ENCODE measurements at regions not wholly inside any gene's neighbourhood (a gene's known extent, or its start where the extent isn't known, plus 50 kb on each side); places are given as distances from the start of the nearest gene placed in this dataset.

DNA sequence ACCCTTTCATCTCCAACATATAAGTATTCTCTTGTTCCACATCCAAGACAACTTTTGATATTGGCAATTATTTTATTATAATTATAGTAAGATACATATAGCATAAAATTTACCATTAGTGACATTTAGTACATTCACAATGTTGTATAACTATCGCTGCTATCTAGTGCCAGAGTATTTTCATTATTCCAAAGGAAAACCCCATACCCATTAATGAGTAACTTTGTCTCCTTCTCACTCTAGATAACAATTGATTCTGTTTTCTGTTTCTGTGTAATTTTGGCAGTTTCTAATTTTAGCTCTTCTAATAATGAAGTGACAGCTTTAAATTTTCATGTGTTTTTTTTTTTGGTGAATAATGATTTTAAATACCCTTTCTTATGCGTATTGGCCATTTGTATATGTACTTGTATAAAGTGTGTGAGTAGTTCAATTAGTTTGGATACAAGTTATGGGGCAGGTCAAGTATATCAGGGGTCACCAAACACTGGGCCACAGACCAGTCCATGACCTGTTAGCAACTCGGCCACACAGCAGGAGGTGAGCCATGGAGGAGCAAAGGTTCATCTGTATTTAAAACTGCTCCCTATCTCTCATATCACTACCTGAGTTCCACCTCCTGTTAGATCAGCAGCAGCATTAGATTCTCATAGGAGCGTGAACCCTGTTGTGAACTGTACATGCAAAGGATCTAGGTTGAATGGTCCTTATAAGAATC lies 97.2 kb upstream of the SYT1 start:
- TF ChIP-seq, protein P1, sequence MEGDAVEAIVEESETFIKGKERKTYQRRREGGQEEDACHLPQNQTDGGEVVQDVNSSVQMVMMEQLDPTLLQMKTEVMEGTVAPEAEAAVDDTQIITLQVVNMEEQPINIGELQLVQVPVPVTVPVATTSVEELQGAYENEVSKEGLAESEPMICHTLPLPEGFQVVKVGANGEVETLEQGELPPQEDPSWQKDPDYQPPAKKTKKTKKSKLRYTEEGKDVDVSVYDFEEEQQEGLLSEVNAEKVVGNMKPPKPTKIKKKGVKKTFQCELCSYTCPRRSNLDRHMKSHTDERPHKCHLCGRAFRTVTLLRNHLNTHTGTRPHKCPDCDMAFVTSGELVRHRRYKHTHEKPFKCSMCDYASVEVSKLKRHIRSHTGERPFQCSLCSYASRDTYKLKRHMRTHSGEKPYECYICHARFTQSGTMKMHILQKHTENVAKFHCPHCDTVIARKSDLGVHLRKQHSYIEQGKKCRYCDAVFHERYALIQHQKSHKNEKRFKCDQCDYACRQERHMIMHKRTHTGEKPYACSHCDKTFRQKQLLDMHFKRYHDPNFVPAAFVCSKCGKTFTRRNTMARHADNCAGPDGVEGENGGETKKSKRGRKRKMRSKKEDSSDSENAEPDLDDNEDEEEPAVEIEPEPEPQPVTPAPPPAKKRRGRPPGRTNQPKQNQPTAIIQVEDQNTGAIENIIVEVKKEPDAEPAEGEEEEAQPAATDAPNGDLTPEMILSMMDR (conservative IDR thresholded peaks at IDR 0.05; ENCODE audit: low read depth, low read length): no peak
- TF ChIP-seq POLR2A (IDR thresholded peaks at IDR 0.05; ENCODE audit: low read depth, low read length) (no peak), RAD21 (IDR thresholded peaks at IDR 0.05; ENCODE audit: low read length) (no peak), BHLHE40 (IDR thresholded peaks at IDR 0.05; ENCODE audit: low read depth, low read length) (no peak), CEBPB (IDR thresholded peaks at IDR 0.05; ENCODE audit: low read depth, low read length) (no peak), MXI1 (IDR thresholded peaks at IDR 0.05; ENCODE audit: borderline replicate concordance, low read depth, low read length) (no peak), CHD1 (IDR thresholded peaks at IDR 0.05; ENCODE audit: low read depth, low read length) (no peak)
- TF ChIP-seq, protein P2, sequence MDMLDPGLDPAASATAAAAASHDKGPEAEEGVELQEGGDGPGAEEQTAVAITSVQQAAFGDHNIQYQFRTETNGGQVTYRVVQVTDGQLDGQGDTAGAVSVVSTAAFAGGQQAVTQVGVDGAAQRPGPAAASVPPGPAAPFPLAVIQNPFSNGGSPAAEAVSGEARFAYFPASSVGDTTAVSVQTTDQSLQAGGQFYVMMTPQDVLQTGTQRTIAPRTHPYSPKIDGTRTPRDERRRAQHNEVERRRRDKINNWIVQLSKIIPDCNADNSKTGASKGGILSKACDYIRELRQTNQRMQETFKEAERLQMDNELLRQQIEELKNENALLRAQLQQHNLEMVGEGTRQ (IDR thresholded peaks at IDR 0.05; ENCODE audit: low read depth, low read length): no peak
- TF ChIP-seq, protein P3, sequence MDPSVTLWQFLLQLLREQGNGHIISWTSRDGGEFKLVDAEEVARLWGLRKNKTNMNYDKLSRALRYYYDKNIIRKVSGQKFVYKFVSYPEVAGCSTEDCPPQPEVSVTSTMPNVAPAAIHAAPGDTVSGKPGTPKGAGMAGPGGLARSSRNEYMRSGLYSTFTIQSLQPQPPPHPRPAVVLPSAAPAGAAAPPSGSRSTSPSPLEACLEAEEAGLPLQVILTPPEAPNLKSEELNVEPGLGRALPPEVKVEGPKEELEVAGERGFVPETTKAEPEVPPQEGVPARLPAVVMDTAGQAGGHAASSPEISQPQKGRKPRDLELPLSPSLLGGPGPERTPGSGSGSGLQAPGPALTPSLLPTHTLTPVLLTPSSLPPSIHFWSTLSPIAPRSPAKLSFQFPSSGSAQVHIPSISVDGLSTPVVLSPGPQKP (IDR thresholded peaks at IDR 0.05; ENCODE audit: borderline replicate concordance, low read depth, low read length): no peak
